Heart left ventricle (tissue), 13 donors: ENCODE measurements at regions not wholly inside any gene's neighbourhood (a gene's known extent, or its start where the extent isn't known, plus 50 kb on each side); places are given as distances from the start of the nearest gene placed in this dataset.

Source experiments
- POLR2A ChIP-seq, 2 donors: fragments of 450-650 bp; IDR thresholded peaks; one replicate each; pipeline ENCODE4 v1.6.1; 2017; ENCODE audit warnings: antibody characterized with exemption in 2 of 2, mild to moderate bottlenecking in 2 of 2, moderate library complexity in 2 of 2
- TF ChIP-seq, protein P1 (sequence below), 12 donors: fragments of 200-600 bp; sonication (generic) in 4 of 12; IDR thresholded peaks; one replicate each; pipeline versions ENCODE4 v1.5.0 to v1.8.0; 2018 to 2022; ENCODE audit warnings: antibody characterized with exemption in 12 of 12, mild to moderate bottlenecking in 5 of 12
- donor health status: ischemic (EF 13 %, LVEDD 7.1; RV severe dilation, severe dysfunction).
- donor health status: DM: no; HTN: yes; CAD: no.
- donor health status: DM: no; HTN: no; CAD: no.
- donor health status: ischemic (EF 25% LVEDD 6.9; RV normal size, moderate dysfunction).
- donor health status: ischemic (EF 25% LVEDD 5.7; RV mildly dilated, moderate dysfunction).
- donor health status: ischemic (EF 35%, LVEDD 5.7; RV mildly dilated, moderate dysfunction).
- donor health status: nonischemic (EF 11% LVEDD 7.7; RV severe dilation, severe dysfunction).
- donor health status: DM: yes; HTN: yes; CAD: no.
- donor health status: PGD.
- donor health status: ischemic (EF 29% LVEDD 5.4; RV normal size, mild dysfunction).
- donor health status: nonischemic (EF 23%, LVEDD 6.1; RV moderate dilation, normal function).

DNA sequence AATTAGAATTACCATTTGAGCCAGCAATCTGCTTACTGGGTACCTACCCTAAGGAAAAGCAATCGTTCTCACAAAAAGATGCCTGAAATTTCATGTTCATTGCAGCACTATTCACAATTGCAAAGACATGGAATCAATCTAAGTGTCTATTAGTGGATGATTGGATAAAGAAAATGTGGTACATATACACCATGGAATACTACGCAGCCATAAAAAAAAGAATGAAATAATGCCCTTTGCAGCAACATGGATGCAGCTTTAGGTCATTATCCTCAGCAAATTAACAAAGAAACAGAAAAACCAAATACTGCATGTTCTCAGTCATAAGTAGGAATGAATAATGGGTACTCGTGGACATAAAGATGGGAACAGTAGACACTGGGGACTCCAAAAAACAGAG, 89.8 kb upstream of the MAP1LC3B2 start:
- TF ChIP-seq, protein P1, sequence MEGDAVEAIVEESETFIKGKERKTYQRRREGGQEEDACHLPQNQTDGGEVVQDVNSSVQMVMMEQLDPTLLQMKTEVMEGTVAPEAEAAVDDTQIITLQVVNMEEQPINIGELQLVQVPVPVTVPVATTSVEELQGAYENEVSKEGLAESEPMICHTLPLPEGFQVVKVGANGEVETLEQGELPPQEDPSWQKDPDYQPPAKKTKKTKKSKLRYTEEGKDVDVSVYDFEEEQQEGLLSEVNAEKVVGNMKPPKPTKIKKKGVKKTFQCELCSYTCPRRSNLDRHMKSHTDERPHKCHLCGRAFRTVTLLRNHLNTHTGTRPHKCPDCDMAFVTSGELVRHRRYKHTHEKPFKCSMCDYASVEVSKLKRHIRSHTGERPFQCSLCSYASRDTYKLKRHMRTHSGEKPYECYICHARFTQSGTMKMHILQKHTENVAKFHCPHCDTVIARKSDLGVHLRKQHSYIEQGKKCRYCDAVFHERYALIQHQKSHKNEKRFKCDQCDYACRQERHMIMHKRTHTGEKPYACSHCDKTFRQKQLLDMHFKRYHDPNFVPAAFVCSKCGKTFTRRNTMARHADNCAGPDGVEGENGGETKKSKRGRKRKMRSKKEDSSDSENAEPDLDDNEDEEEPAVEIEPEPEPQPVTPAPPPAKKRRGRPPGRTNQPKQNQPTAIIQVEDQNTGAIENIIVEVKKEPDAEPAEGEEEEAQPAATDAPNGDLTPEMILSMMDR (IDR thresholded peaks at IDR 0.05): no peak
- TF ChIP-seq POLR2A (IDR thresholded peaks at IDR 0.05): no peak
